ENCODE measurements at regions not wholly inside any gene's neighbourhood (a gene's known extent, or its start where the extent isn't known, plus 50 kb on each side); places are given as distances from the start of the nearest gene placed in this dataset.
A peak's percentile ranks its signal among the peaks of the same experiment; 100 is the strongest.

DNA sequence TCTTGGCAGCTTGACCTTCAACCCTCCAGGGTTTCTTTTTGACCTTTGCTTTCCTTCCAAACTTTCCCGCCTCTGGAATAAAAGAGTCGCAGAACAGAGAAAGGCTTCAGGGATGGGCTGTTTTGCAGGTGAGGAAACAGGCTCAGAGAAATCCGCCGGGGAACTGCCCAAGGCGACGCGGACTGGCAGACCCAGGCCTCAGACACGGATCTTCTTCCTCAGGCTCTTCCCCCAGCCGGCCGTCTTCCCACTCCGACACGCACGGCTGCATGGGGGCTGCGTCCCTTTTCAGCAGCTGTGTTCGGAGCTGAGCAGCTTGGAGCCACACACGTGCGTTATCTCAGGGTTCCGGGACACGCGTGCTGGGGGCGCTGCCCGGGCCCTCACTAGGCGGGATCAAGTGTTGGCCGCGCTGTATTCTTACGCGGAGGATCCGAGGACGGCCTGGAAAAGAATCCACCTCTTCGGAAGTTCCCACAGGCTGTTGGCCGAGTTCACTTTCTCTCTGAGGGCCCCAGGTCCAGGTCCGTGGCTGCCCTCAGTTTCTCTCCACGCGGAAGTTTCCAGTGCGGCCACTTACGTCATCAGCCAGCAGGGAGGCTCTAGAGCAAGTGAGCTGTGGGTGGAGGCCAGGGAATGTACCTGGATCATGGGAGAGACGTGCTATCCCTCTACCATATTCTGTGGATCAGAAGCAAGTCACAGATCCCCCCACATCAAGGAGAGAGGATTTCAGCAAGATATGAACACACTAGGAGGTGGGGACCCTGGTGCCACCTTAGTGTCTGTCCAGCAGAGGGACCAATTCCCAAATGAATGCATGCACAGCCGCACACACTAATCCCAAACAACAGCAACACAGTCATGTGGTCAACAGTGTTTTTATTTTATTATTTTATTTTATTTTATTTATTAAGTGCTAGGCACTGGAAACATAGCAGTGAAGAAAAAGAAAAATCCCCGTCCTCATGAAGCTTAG is 100.4 kb downstream of the ING1 start:
- no peak for TF ChIP-seq EZH2 (IDR thresholded peaks at IDR 0.05; ENCODE audit: borderline replicate concordance, low read depth, low read length, poor library complexity, severe bottlenecking)
- TF ChIP-seq, protein P1, sequence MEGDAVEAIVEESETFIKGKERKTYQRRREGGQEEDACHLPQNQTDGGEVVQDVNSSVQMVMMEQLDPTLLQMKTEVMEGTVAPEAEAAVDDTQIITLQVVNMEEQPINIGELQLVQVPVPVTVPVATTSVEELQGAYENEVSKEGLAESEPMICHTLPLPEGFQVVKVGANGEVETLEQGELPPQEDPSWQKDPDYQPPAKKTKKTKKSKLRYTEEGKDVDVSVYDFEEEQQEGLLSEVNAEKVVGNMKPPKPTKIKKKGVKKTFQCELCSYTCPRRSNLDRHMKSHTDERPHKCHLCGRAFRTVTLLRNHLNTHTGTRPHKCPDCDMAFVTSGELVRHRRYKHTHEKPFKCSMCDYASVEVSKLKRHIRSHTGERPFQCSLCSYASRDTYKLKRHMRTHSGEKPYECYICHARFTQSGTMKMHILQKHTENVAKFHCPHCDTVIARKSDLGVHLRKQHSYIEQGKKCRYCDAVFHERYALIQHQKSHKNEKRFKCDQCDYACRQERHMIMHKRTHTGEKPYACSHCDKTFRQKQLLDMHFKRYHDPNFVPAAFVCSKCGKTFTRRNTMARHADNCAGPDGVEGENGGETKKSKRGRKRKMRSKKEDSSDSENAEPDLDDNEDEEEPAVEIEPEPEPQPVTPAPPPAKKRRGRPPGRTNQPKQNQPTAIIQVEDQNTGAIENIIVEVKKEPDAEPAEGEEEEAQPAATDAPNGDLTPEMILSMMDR (conservative IDR thresholded peaks at IDR 0.05; ENCODE audit: low read depth, low read length) = peak; percentile 17; the same call in 1 of the 2 replicates
